RWPE1 (cell line): ENCODE measurements at regions not wholly inside any gene's neighbourhood (a gene's known extent, or its start where the extent isn't known, plus 50 kb on each side); places are given as distances from the start of the nearest gene placed in this dataset.
"Not testable (repeated sequence)": the region's sequence is repeated elsewhere in the genome, so short reads cannot be mapped to it uniquely, and the experiment has no call there.

Experiments used
- CTCF ChIA-PET: fragments of 350-600 bp; sonication (Branson Sonifier 250); formaldehyde crosslinking; extraction: SDS; loops from one replicate; lab custom pipeline; 2021; lab: Yijun Ruan, JAX
- POLR2A ChIA-PET: fragments of 400-600 bp; formaldehyde crosslinking; extraction: SDS; loops from one replicate; lab custom pipeline; 2020; ENCODE audit warnings: antibody characterized with exemption; ENCODE audit not compliant: low non-redundant PET; lab: Yijun Ruan, JAX
- DNase-seq: peaks from one replicate; pipeline ENCODE4 v3.0.0; 2012; ENCODE audit warnings: low spot score
- H3K27ac ChIP-seq: fragments of 450-650 bp; 2 replicates; pipeline ENCODE4 v1.5.1; 2017
- TF ChIP-seq, protein P1 (sequence below): fragments of 450-650 bp; conservative IDR thresholded peaks from 2 replicates; pipeline ENCODE4 v1.5.1; 2017; ENCODE audit warnings: low read depth, mild to moderate bottlenecking

DNA sequence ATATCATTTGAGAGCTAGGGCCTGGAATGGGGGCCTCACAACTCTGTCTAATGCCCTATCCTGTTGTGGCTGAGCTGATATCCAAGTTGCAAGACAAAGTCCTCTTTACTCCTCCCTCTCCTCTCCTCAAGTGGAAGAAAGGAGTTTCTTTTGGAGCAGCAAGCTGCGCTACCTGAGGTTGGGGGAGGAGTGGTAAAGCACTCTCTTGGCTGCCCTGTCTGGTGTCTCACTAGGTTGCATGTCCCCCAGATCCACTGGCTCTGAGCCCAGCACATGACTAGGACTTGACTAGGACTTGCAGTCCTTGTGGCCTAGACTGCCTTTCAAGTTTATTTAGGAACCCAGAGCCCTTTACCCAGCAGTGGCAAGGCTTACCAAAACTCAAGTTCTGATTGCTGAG lies 141.1 kb upstream of the SETMAR start:
- H3K27ac ChIP-seq = no peak overlapping the region
- no peak for DNase-seq
- ChIA-PET POLR2A (no interaction called here), CTCF (no interaction called here)
- TF ChIP-seq, protein P1, sequence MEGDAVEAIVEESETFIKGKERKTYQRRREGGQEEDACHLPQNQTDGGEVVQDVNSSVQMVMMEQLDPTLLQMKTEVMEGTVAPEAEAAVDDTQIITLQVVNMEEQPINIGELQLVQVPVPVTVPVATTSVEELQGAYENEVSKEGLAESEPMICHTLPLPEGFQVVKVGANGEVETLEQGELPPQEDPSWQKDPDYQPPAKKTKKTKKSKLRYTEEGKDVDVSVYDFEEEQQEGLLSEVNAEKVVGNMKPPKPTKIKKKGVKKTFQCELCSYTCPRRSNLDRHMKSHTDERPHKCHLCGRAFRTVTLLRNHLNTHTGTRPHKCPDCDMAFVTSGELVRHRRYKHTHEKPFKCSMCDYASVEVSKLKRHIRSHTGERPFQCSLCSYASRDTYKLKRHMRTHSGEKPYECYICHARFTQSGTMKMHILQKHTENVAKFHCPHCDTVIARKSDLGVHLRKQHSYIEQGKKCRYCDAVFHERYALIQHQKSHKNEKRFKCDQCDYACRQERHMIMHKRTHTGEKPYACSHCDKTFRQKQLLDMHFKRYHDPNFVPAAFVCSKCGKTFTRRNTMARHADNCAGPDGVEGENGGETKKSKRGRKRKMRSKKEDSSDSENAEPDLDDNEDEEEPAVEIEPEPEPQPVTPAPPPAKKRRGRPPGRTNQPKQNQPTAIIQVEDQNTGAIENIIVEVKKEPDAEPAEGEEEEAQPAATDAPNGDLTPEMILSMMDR = no peak

DNA sequence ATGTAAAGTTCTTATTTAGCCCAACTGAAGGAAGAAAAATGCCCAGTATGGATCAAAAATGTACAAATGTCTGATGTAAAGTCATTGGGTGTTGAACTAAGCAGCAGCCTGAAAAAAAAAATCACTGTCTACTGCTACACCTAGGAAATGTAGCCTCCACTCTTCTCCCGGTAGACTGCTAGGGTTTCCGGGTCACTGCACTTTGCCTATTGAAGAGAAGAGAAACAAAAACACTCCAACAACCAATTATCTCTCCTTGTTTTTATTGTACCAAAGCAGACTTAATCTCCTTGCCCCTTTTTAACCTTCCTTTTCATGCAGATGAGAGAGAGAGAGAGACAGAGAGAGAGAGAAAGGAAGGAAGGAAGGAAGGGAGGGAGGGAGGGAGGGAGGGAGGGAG lies 140.2 kb upstream of the SETMAR start:
- TF ChIP-seq, protein P1 = no peak
- CTCF ChIA-PET = no interaction called here
- no peak overlapping the region for H3K27ac ChIP-seq
- POLR2A ChIA-PET = no interaction called here
- DNase-seq = no peak

- CTCF ChIA-PET = no interaction called here
- TF ChIP-seq, protein P1 = no peak
- H3K27ac ChIP-seq = no peak overlapping the region
- POLR2A ChIA-PET = no interaction called here
- DNase-seq = no peak
These were observed 136.6 kb upstream of the SETMAR start for GRCh38 chr3:4166540-4166939.

DNA sequence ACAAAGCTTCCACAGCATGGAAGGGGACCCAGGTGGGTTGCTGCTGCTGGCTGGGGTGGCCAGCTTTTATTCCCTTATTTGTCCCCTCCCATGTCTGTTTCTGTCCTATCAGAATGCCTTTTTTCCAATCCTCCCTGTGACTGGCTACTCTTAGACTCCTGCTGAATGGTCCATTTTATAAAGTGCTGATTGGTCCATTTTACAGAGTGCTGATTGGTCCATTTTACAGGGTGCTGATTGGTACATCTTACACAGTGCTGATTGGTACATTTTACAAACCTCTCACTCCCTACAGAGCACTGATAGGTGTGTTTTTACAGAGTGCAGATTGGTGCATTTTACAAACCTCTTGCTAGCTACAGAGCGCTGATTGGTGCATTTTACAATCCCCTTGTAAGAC lies 135.9 kb upstream of the SETMAR start:
- CTCF ChIA-PET, DNase-seq, POLR2A ChIA-PET, H3K27ac ChIP-seq: not testable (repeated sequence)

- H3K27ac ChIP-seq = no peak overlapping the region
- DNase-seq = no peak
- POLR2A ChIA-PET = no interaction called here
- CTCF ChIA-PET = no interaction called here
- TF ChIP-seq, protein P1 = no peak
These were observed 128.4 kb upstream of the SETMAR start for GRCh38 chr3:4174791-4175190.

GRCh38 chr3:4191971-4192370 lies 111.2 kb upstream of the SETMAR start:
- CTCF ChIA-PET = no interaction called here
- TF ChIP-seq, protein P1 = no peak
- POLR2A ChIA-PET = no interaction called here
- no peak for DNase-seq
- no peak overlapping the region for H3K27ac ChIP-seq

GRCh38 chr3:4195006-4195405 lies 108.2 kb upstream of the SETMAR start:
- ChIA-PET CTCF (no interaction called here), POLR2A (no interaction called here)

More at GRCh38 chr3:4195006-4195405, 108.2 kb upstream of the SETMAR start:
- TF ChIP-seq, protein P1 = no peak
- H3K27ac ChIP-seq = no peak overlapping the region
- DNase-seq = no peak
